ENCODE measurements at regions not wholly inside any gene's neighbourhood (a gene's known extent, or its start where the extent isn't known, plus 50 kb on each side); places are given as distances from the start of the nearest gene placed in this dataset.

DNA sequence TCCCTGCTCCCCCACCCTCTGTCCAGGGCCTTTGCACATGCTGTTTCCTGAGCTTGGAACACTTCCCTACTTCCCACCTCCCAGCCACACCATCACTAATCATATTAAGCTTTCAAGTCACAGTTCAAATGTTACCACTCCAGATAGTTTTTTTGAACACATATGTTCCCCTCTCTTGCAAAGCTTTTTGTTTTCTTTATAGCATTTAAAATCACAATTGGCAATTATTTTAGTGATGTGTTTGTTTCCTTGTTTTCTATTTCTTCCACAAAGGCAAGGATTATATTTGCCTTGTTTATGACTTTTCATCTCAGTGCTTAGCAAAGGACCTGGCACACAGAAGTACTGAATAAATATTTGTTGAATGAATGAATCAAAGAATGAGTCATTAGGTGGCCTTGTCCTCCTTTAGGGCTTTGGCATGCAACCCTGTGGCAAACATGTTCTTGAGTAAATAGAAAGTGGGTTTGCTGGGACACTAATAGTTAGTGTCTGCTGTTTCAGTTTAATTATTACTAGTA lies 386.8 kb downstream of the FGF10 start:
- H3K4me3 Mint-ChIP-seq, result no peak overlapping the region
- no peaks in the 10 kb centered on the region for H3K27me3 Mint-ChIP-seq (ENCODE audit: low read depth)
- H3K36me3 Mint-ChIP-seq (ENCODE audit: low read depth), result no peaks in the 10 kb centered on the region
- no peaks in the 10 kb centered on the region for H3K4me1 Mint-ChIP-seq (ENCODE audit: low read depth)
- H3K9me3 Mint-ChIP-seq, result peaks cover 33% of the 10 kb centered on the region
- H3K27ac Mint-ChIP-seq, result no peak overlapping the region
- no peak for DNase-seq (ENCODE audit: low spot score)

DNA sequence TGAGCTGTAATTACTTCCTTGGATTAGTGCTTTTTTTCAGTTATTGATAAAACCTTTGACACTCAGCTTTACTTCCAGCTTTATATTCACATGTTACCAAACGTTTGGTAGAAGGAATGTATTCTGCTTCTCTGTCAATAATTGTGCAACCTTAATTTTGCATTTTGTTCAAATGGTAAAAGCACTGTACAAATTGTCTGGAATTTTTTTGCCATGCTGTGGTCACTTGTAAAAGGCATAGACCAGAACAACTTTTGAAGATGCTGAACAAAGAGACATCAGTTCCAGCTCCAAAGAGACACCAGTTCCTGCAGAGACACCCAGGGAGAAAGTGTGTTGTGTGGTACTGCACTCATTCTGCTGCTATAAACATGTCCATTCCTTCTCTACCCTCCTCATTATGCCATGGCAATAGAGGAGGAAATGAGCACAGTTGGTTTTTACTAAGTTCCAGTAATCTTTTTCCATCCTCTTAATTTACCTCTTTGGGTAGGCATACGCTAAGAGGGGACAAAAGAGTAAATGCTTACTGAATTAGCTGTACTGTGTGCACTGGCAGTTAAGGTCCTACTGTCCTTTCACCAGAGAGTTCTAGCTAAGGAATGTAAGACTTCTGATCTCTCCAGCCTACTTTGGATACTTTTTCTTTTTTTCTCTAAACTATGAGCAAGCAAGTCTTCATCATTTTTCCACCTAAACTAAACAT lies 387.4 kb downstream of the FGF10 start:
- Mint-ChIP-seq H3K36me3 (ENCODE audit: low read depth) (no peaks in the 10 kb centered on the region), H3K27me3 (ENCODE audit: low read depth) (no peaks in the 10 kb centered on the region), H3K4me3 (no peak overlapping the region), H3K27ac (no peak overlapping the region), H3K4me1 (ENCODE audit: low read depth) (no peaks in the 10 kb centered on the region), H3K9me3 (peaks cover 33% of the 10 kb centered on the region)
- no peak for DNase-seq (ENCODE audit: low spot score)

DNA sequence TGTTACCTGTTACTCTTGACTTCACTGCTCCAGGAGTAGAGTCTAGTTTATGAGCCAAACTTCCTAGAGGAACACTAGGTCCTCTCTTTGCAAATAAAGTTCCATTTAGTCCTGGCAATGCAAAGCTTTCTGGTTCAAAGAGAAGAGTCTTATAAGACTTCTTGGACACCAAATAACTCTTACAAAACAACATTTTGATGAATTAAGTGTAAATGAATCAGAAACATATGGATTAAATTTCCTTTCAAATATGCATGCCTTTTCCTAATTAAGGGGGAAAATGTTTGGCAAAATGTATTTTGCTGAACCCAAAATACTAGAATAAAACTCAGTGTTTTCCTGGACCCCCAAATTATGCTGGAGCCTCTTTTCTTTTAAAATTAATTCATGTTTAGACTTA lies 388.0 kb downstream of the FGF10 start:
- Mint-ChIP-seq H3K4me3 (no peak overlapping the region), H3K27me3 (ENCODE audit: low read depth) (no peaks in the 10 kb centered on the region), H3K36me3 (ENCODE audit: low read depth) (no peaks in the 10 kb centered on the region), H3K4me1 (ENCODE audit: low read depth) (no peaks in the 10 kb centered on the region), H3K9me3 (peaks cover 27% of the 10 kb centered on the region), H3K27ac (no peak overlapping the region)
- DNase-seq (ENCODE audit: low spot score), result no peak

DNA sequence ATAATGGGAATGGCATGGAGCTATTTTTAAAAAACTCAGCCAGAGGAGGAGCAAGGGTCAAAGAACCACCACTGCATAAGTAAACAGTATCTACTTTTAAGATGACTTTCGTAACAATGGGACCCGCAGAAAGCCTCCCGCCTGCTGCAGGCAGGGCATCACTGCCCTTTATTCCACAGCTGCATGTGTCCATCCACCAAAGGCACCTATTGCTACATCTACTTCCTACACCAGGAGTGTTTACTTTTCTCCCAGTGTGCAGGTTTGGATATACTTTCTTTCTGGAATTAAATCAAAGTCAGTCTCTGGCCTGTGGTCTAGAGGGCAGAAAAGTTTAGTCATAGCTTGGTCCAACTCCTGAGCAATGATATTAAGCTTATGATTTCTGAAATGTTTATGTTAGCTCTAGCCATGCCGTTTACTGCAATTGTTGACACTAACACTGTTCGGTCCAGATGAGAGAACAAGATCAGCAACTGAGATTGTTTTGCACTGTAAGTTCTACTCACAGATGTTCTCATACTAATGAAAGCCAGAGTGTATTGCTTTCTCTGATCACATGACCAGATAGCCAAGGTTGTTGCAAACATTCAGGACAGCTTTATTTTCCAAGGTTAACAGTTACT lies 391.5 kb downstream of the FGF10 start:
- H3K27ac Mint-ChIP-seq, result no peak overlapping the region
- no peak overlapping the region for H3K4me3 Mint-ChIP-seq
- H3K4me1 Mint-ChIP-seq (ENCODE audit: low read depth), result no peaks in the 10 kb centered on the region
- no peak for DNase-seq (ENCODE audit: low spot score)
- H3K36me3 Mint-ChIP-seq (ENCODE audit: low read depth), result no peaks in the 10 kb centered on the region
- H3K9me3 Mint-ChIP-seq, result peaks cover 14% of the 10 kb centered on the region
- H3K27me3 Mint-ChIP-seq (ENCODE audit: low read depth), result no peaks in the 10 kb centered on the region

- Mint-ChIP-seq H3K4me1 (ENCODE audit: low read depth) (no peaks in the 10 kb centered on the region), H3K36me3 (ENCODE audit: low read depth) (no peaks in the 10 kb centered on the region), H3K4me3 (no peak overlapping the region), H3K27me3 (ENCODE audit: low read depth) (no peaks in the 10 kb centered on the region), H3K9me3 (peaks cover 14% of the 10 kb centered on the region), H3K27ac (no peak overlapping the region)
- no peak for DNase-seq (ENCODE audit: low spot score)
Measured at GRCh38 chr5:43996221-43996620, 393.0 kb downstream of the FGF10 start.

DNA sequence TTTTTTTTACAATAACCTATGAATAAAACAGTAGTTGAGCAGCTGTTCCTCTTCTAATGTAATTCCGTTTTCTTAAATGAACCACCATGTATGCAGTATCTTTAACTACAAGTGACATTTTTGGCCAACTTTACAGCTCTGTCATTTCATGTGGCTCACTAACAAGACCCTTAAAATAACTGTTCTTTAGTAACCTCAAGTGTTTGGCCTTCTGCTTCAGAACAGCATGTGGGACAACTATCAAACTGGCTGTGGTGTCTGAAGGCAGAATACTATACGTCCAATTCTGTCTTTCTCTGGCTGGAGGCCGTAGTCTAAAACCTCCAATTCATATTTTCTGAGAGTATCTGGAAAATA lies 391.4 kb downstream of the NNT start:
- no peaks in the 10 kb centered on the region for H3K4me1 Mint-ChIP-seq (ENCODE audit: low read depth)
- no peak overlapping the region for H3K4me3 Mint-ChIP-seq
- no peaks in the 10 kb centered on the region for H3K27me3 Mint-ChIP-seq (ENCODE audit: low read depth)

DNA sequence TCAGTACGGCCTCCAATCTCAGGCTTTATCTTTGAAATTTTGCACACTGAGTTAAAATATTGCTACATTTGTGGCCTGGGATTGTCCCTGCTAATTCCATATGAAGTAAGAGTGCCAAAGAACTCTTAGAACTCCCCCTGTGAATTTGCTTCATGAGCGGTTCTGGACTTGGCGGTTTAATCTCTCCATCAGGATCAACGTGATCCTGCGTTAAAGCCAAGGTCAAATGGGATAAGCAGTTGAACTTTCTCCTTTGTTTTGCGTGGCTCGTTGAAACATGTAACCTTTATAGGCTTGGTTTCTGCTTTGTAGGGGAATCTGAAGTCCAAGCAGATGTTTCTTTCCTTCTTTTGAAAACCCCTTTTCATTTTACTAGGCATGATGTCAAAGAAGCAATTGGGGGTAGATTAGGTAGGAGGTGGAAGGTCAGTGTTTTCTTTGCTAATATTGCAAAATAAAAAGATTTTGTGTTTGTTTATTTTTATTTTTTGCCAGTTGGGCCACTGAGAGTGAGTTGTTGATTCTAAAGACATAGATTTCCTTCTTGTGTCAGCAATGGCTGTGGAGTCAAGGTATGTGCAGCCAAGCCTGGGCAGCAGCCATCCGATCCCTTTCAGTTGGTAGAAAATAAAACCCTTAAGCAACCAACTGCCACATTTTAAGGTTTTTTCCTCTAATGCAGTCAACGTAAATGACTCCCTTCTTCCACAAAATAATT lies 390.8 kb downstream of the NNT start:
- H3K27ac Mint-ChIP-seq, result no peak overlapping the region
- H3K4me3 Mint-ChIP-seq, result no peak overlapping the region
- H3K36me3 Mint-ChIP-seq (ENCODE audit: low read depth), result no peaks in the 10 kb centered on the region
- H3K9me3 Mint-ChIP-seq, result peaks cover 14% of the 10 kb centered on the region
- H3K27me3 Mint-ChIP-seq (ENCODE audit: low read depth), result no peaks in the 10 kb centered on the region
- no peaks in the 10 kb centered on the region for H3K4me1 Mint-ChIP-seq (ENCODE audit: low read depth)
- DNase-seq (ENCODE audit: low spot score), result no peak

More for the DNA sequence above, 391.4 kb downstream of the NNT start:
- H3K27ac Mint-ChIP-seq, result no peak overlapping the region
- no peak for DNase-seq (ENCODE audit: low spot score)
- H3K9me3 Mint-ChIP-seq, result peaks cover 14% of the 10 kb centered on the region
- no peaks in the 10 kb centered on the region for H3K36me3 Mint-ChIP-seq (ENCODE audit: low read depth)

DNA sequence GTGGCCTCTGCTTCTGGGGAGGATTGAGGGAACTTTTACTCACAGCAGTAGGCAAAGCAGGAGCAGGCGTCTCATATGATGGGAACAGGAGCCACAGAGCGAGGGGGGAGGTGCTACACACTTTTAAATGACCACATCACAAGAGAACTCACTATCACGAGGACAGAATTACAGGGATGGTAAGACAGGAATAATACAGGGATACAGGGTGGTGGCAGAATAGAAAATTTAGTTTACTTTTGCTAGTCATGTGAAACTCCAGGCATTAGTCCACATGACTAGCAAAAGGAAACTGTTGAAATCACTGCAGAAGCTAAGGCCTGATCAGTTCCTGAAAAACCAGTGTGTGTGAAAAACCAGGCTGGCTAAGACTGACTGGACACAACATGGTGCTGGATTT lies 382.4 kb downstream of the NNT start:
- no peak overlapping the region for H3K4me3 Mint-ChIP-seq
- no peaks in the 10 kb centered on the region for H3K36me3 Mint-ChIP-seq (ENCODE audit: low read depth)
- H3K27ac Mint-ChIP-seq, result no peak overlapping the region
- H3K27me3 Mint-ChIP-seq (ENCODE audit: low read depth), result no peaks in the 10 kb centered on the region
- peaks cover 11% of the 10 kb centered on the region for H3K9me3 Mint-ChIP-seq
- H3K4me1 Mint-ChIP-seq (ENCODE audit: low read depth), result no peaks in the 10 kb centered on the region
- no peak for DNase-seq (ENCODE audit: low spot score)

DNA sequence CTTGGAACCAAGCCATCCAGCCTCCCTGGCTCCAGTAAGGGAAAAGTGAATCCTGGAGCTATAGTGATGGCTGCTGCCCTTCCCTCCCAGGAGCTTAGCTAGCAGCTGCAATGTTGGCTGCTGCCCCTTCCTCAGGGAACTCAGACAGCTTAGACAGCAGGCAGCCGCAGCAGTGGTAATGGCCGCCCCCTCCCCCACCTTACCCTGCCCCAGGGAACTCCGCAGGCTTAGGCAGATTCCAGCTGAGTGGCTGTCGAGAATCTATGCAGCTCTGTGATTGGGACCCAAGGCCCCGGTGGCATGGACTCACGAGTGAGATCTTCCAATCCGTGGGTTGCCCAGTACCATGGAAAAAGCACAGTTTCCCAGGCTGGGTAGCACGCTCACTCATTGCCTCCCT lies 378.6 kb downstream of the NNT start:
- Mint-ChIP-seq H3K36me3 (ENCODE audit: low read depth) (no peaks in the 10 kb centered on the region), H3K4me3 (no peak overlapping the region), H3K9me3 (peaks cover 11% of the 10 kb centered on the region), H3K4me1 (ENCODE audit: low read depth) (no peaks in the 10 kb centered on the region), H3K27ac (no peak overlapping the region), H3K27me3 (ENCODE audit: low read depth) (no peaks in the 10 kb centered on the region)
- DNase-seq (ENCODE audit: low spot score), result no peak

GRCh38 chr5:43973908-43974307 lies 370.9 kb downstream of the NNT start:
- H3K9me3 Mint-ChIP-seq, result peaks cover 8% of the 10 kb centered on the region
- no peaks in the 10 kb centered on the region for H3K36me3 Mint-ChIP-seq (ENCODE audit: low read depth)
- H3K4me3 Mint-ChIP-seq, result no peak overlapping the region
- H3K4me1 Mint-ChIP-seq (ENCODE audit: low read depth), result no peaks in the 10 kb centered on the region
- H3K27ac Mint-ChIP-seq, result no peak overlapping the region
- H3K27me3 Mint-ChIP-seq (ENCODE audit: low read depth), result no peaks in the 10 kb centered on the region
- DNase-seq (ENCODE audit: low spot score), result no peak

GRCh38 chr5:43973318-43973717 lies 370.3 kb downstream of the NNT start:
- no peaks in the 10 kb centered on the region for H3K27me3 Mint-ChIP-seq (ENCODE audit: low read depth)
- H3K9me3 Mint-ChIP-seq, result peaks cover 8% of the 10 kb centered on the region
- DNase-seq (ENCODE audit: low spot score), result no peak

GRCh38 chr5:43967165-43967564 lies 364.2 kb downstream of the NNT start:
- Mint-ChIP-seq H3K4me1 (ENCODE audit: low read depth) (no peaks in the 10 kb centered on the region), H3K9me3 (peaks cover 27% of the 10 kb centered on the region), H3K27ac (no peak overlapping the region), H3K27me3 (ENCODE audit: low read depth) (no peaks in the 10 kb centered on the region), H3K4me3 (no peak overlapping the region), H3K36me3 (ENCODE audit: low read depth) (no peaks in the 10 kb centered on the region)
- DNase-seq (ENCODE audit: low spot score), result no peak

More at GRCh38 chr5:43973318-43973717, 370.3 kb downstream of the NNT start:
- Mint-ChIP-seq H3K27ac (no peak overlapping the region), H3K4me3 (no peak overlapping the region), H3K36me3 (ENCODE audit: low read depth) (no peaks in the 10 kb centered on the region), H3K4me1 (ENCODE audit: low read depth) (no peaks in the 10 kb centered on the region)

- Mint-ChIP-seq H3K27ac (no peak overlapping the region), H3K9me3 (peaks cover 26% of the 10 kb centered on the region), H3K36me3 (ENCODE audit: low read depth) (no peaks in the 10 kb centered on the region), H3K27me3 (ENCODE audit: low read depth) (no peaks in the 10 kb centered on the region), H3K4me3 (no peak overlapping the region), H3K4me1 (ENCODE audit: low read depth) (no peaks in the 10 kb centered on the region)
- DNase-seq (ENCODE audit: low spot score), result no peak
Measured at GRCh38 chr5:43959144-43959543, 356.2 kb downstream of the NNT start.

DNA sequence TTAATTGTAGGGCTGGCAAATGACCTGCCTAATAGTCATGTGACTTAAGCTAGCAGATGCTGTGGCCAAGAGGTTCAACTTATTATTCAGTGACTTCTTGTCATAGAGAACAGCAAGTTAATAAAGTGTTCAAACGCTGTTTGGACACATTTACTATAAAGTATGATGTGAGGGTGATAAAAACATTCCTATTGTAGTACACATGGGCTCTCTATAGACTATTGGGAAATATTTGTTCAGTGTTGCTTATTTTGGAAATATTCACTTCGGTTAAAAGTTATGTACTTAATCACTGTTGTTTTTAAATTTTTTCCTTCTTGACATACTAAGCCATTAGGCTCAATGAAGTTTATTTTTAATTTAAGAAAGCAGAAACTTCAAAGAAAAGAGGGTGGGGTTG lies 345.0 kb downstream of the NNT start:
- Mint-ChIP-seq H3K9me3 (peaks cover 29% of the 10 kb centered on the region), H3K4me1 (ENCODE audit: low read depth) (no peaks in the 10 kb centered on the region), H3K4me3 (no peak overlapping the region), H3K27me3 (ENCODE audit: low read depth) (no peaks in the 10 kb centered on the region), H3K36me3 (ENCODE audit: low read depth) (no peaks in the 10 kb centered on the region), H3K27ac (no peak overlapping the region)
- DNase-seq (ENCODE audit: low spot score), result no peak
